ENCODE measurements at regions not wholly inside any gene's neighbourhood (a gene's known extent, or its start where the extent isn't known, plus 50 kb on each side); places are given as distances from the start of the nearest gene placed in this dataset.

- no peak for DNase-seq
These were observed 50.3 kb upstream of the HMHB1 start for GRCh38 chr5:143761663-143762062.

GRCh38 chr5:143760755-143761154 lies 51.2 kb upstream of the HMHB1 start:
- DNase-seq = no peak

- DNase-seq = no peak
These were observed 51.8 kb upstream of the HMHB1 start for GRCh38 chr5:143760131-143760505.

GRCh38 chr5:143759396-143760130 lies 52.4 kb upstream of the HMHB1 start:
- DNase-seq = no peak

GRCh38 chr5:143758750-143759149 lies 53.2 kb upstream of the HMHB1 start:
- no peak for DNase-seq

- DNase-seq = no peak
These were observed 53.9 kb upstream of the HMHB1 start for GRCh38 chr5:143758015-143758414.

GRCh38 chr5:143757116-143757515 lies 54.8 kb upstream of the HMHB1 start:
- DNase-seq = no peak

GRCh38 chr5:143755966-143756365 lies 56.0 kb upstream of the HMHB1 start:
- DNase-seq = no peak

GRCh38 chr5:143752165-143752850 lies 59.7 kb upstream of the HMHB1 start:
- DNase-seq = no peak

- DNase-seq = no peak
These were observed 60.6 kb upstream of the HMHB1 start for GRCh38 chr5:143751342-143751741.

- no peak for DNase-seq
These were observed 62.3 kb upstream of the HMHB1 start for GRCh38 chr5:143749581-143750205.

GRCh38 chr5:143748516-143748915 lies 63.4 kb upstream of the HMHB1 start:
- DNase-seq = no peak

- DNase-seq = no peak
These were observed 69.0 kb upstream of the HMHB1 start for GRCh38 chr5:143742951-143743350.

- DNase-seq = no peak
These were observed 70.5 kb upstream of the HMHB1 start for GRCh38 chr5:143741421-143741820.

GRCh38 chr5:143740956-143741355 lies 71.0 kb upstream of the HMHB1 start:
- DNase-seq = no peak

- no peak for DNase-seq
These were observed 72.2 kb upstream of the HMHB1 start for GRCh38 chr5:143739746-143740145.

GRCh38 chr5:143738417-143739401 lies 73.3 kb upstream of the HMHB1 start:
- no peak for DNase-seq

GRCh38 chr5:143737062-143737461 lies 74.9 kb upstream of the HMHB1 start:
- no peak for DNase-seq

- no peak for DNase-seq
These were observed 77.5 kb upstream of the HMHB1 start for GRCh38 chr5:143734456-143734780.

- DNase-seq = no peak
These were observed 78.1 kb upstream of the HMHB1 start for GRCh38 chr5:143733665-143734455.

GRCh38 chr5:143732402-143732801 lies 79.6 kb upstream of the HMHB1 start:
- DNase-seq = no peak

Measured in nucleus accumbens (tissue), 56 donors.